DOHH2 (cell line): ENCODE measurements at regions not wholly inside any gene's neighbourhood (a gene's known extent, or its start where the extent isn't known, plus 50 kb on each side); places are given as distances from the start of the nearest gene placed in this dataset.

Experiments used
- H3F3A ChIP-seq: fragments of 200-600 bp; sonication (generic), shearing (Covaris generic); 2 replicates; pipeline ENCODE4 v1.6.0; 2016; ENCODE audit warnings: antibody characterized with exemption, mild to moderate bottlenecking; ENCODE audit not compliant: control insufficient read depth, insufficient read depth
- H3K27ac ChIP-seq: fragments of 200-600 bp; sonication (generic); 2 replicates; pipeline ENCODE4 v1.5.1; 2014; ENCODE audit warnings: low read depth, mild to moderate bottlenecking, low read length, moderate library complexity
- H3K27me3 ChIP-seq: fragments of 200-600 bp; sonication (generic); 2 replicates; pipeline ENCODE4 v1.6.1; 2014; ENCODE audit warnings: mild to moderate bottlenecking, low read length, mixed read lengths; ENCODE audit not compliant: control insufficient read depth
- H3K36me3 ChIP-seq: fragments of 200-600 bp; sonication (generic); 2 replicates; pipeline ENCODE4 v1.6.1; 2014; ENCODE audit warnings: mild to moderate bottlenecking, low read length, moderate library complexity, mixed read lengths; ENCODE audit not compliant: control insufficient read depth
- H3K4me1 ChIP-seq: fragments of 200-600 bp; sonication (generic); 2 replicates; pipeline ENCODE4 v1.6.1; 2014; ENCODE audit warnings: mild to moderate bottlenecking, low read length, mixed read lengths; ENCODE audit not compliant: control insufficient read depth
- H3K4me2 ChIP-seq: fragments of 200-600 bp; sonication (generic); 2 replicates; pipeline ENCODE4 v1.6.0; 2014; ENCODE audit warnings: mild to moderate bottlenecking, low read length, moderate library complexity
- H3K4me3 ChIP-seq: fragments of 200-600 bp; sonication (generic); 2 replicates; pipeline ENCODE4 v1.5.1; 2014; ENCODE audit warnings: mild to moderate bottlenecking, low read length, mixed read lengths
- H3K79me2 ChIP-seq: fragments of 200-600 bp; sonication (generic); 2 replicates; pipeline ENCODE4 v1.6.1; 2014; ENCODE audit warnings: mild to moderate bottlenecking, low read length, mixed read lengths; ENCODE audit not compliant: control insufficient read depth
- H3K9me2 ChIP-seq: fragments of 200-600 bp; sonication (generic); replicated peaks from 2 replicates; pipeline ENCODE4 v1.6.1; 2014; ENCODE audit warnings: mild to moderate bottlenecking, low read length, mixed read lengths; ENCODE audit not compliant: control insufficient read depth
- H3K9me3 ChIP-seq: fragments of 200-600 bp; sonication (generic); 2 replicates; pipeline ENCODE4 v1.6.1; 2014; ENCODE audit warnings: antibody characterized with exemption, low read length, mixed read lengths; ENCODE audit not compliant: control insufficient read depth, insufficient read depth
- H4K20me1 ChIP-seq: fragments of 200-600 bp; sonication (generic); 2 replicates; pipeline ENCODE4 v1.6.0; 2014; ENCODE audit warnings: low read depth, mild to moderate bottlenecking, antibody characterized with exemption, low read length, moderate library complexity; ENCODE audit not compliant: control insufficient read depth, insufficient read depth
- EZH2phosphoT487 ChIP-seq: fragments of 200-600 bp; sonication (generic); IDR thresholded peaks from 2 replicates; pipeline ENCODE4 v1.6.1; 2017; ENCODE audit warnings: borderline replicate concordance, mild to moderate bottlenecking, antibody characterized with exemption, low read length, moderate library complexity, mixed read lengths
- TF ChIP-seq, protein P1 (sequence below): fragments of 200-600 bp; sonication (generic); IDR thresholded peaks from one replicate; pipeline ENCODE4 v1.5.1; 2014; ENCODE audit warnings: antibody characterized with exemption, mild to moderate bottlenecking, low read depth, low read length; ENCODE audit not compliant: poor library complexity, severe bottlenecking

DNA sequence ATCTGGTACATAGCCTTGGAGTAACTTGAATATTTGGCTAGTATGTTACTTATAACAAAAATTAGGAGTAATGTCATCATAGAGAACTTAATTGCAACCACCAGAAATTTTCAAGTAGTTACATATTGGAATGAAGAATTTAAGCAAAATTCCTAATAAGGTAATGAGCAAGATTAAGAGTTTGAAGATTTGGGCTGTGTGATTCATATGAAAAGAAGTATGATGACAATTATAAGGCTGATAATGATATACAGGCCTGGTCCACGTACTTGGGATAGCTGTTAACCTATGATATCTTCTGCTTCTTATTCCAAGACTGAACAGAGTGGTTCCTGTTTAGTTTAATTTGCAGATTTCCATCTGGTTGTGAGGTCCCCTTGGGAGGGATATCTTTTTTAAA lies 463.9 kb downstream of the RAPGEF2 start:
- no peaks in the 10 kb centered on the region for H3K36me3 ChIP-seq
- H3K9me3 ChIP-seq: no peaks in the 10 kb centered on the region
- H3K27me3 ChIP-seq: no peaks in the 10 kb centered on the region

GRCh38 chr4:159577241-159577640 lies 474.4 kb downstream of the RAPGEF2 start:
- H3K27ac ChIP-seq: no peak overlapping the region
- no peaks in the 10 kb centered on the region for H3K9me3 ChIP-seq
- TF ChIP-seq EZH2phosphoT487: no peak
- TF ChIP-seq, protein P1, sequence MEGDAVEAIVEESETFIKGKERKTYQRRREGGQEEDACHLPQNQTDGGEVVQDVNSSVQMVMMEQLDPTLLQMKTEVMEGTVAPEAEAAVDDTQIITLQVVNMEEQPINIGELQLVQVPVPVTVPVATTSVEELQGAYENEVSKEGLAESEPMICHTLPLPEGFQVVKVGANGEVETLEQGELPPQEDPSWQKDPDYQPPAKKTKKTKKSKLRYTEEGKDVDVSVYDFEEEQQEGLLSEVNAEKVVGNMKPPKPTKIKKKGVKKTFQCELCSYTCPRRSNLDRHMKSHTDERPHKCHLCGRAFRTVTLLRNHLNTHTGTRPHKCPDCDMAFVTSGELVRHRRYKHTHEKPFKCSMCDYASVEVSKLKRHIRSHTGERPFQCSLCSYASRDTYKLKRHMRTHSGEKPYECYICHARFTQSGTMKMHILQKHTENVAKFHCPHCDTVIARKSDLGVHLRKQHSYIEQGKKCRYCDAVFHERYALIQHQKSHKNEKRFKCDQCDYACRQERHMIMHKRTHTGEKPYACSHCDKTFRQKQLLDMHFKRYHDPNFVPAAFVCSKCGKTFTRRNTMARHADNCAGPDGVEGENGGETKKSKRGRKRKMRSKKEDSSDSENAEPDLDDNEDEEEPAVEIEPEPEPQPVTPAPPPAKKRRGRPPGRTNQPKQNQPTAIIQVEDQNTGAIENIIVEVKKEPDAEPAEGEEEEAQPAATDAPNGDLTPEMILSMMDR: no peak

More for the DNA sequence above, 463.9 kb downstream of the RAPGEF2 start:
- H3K79me2 ChIP-seq: no peaks in the 10 kb centered on the region
- H3K4me3 ChIP-seq: no peak overlapping the region
- TF ChIP-seq, protein P1: no peak
- TF ChIP-seq EZH2phosphoT487: no peak
- no peaks in the 10 kb centered on the region for H3K9me2 ChIP-seq
- no peaks in the 10 kb centered on the region for H3F3A ChIP-seq
- H3K4me2 ChIP-seq: no peak overlapping the region
- H3K4me1 ChIP-seq: no peaks in the 10 kb centered on the region
- H3K27ac ChIP-seq: no peak overlapping the region
- H4K20me1 ChIP-seq: no peaks in the 10 kb centered on the region

DNA sequence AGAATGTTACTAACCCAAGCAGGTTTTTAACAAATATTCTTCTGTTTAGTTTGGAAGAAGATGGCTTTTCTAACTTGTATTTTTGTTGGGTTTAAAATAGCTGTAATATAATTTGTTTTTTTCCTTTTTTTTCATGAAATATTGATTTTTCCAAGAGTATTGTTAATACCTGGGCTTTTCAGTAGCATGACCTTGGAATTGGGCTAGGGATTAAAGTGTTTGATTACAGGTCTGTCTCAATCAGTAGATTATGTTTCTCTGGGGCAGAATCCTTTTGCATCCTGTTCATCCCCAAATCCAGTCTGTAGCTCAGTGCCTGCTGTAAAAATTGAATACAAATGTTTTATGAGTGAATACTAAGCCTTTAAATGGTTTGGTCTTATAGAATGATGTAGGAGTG lies 479.8 kb downstream of the RAPGEF2 start:
- no peak overlapping the region for H3K4me3 ChIP-seq
- H3K27me3 ChIP-seq: no peaks in the 10 kb centered on the region
- H3K79me2 ChIP-seq: no peaks in the 10 kb centered on the region
- H3F3A ChIP-seq: no peaks in the 10 kb centered on the region
- no peaks in the 10 kb centered on the region for H3K9me2 ChIP-seq
- H3K9me3 ChIP-seq: peaks cover 12% of the 10 kb centered on the region; the same call in 1 of the 2 replicates
- no peaks in the 10 kb centered on the region for H3K36me3 ChIP-seq
- no peaks in the 10 kb centered on the region for H3K4me1 ChIP-seq
- TF ChIP-seq EZH2phosphoT487: no peak
- TF ChIP-seq, protein P1: no peak
- no peak overlapping the region for H3K27ac ChIP-seq
- no peak overlapping the region for H3K4me2 ChIP-seq
- H4K20me1 ChIP-seq: no peaks in the 10 kb centered on the region

More at GRCh38 chr4:159577241-159577640, 474.4 kb downstream of the RAPGEF2 start:
- Histone ChIP-seq H4K20me1 (no peaks in the 10 kb centered on the region), H3K27me3 (no peaks in the 10 kb centered on the region), H3K9me2 (no peaks in the 10 kb centered on the region), H3K4me3 (no peak overlapping the region), H3K36me3 (no peaks in the 10 kb centered on the region), H3K4me1 (peaks cover 27% of the 10 kb centered on the region), H3K4me2 (no peak overlapping the region), H3K79me2 (no peaks in the 10 kb centered on the region), H3F3A (no peaks in the 10 kb centered on the region)
